Stomach (tissue), 8 donors: ENCODE measurements at regions not wholly inside any gene's neighbourhood (a gene's known extent, or its start where the extent isn't known, plus 50 kb on each side); places are given as distances from the start of the nearest gene placed in this dataset.
"Not testable (repeated sequence)": the region's sequence is repeated elsewhere in the genome, so short reads cannot be mapped to it uniquely, and the experiment has no call there.

ENCODE experiments used
- DNase-seq, 2 donors: peaks; one replicate each; pipeline versions ENCODE4 v3.0.0 to v3.0.0-alpha.2; 2013 to 2019
- H3K27ac ChIP-seq, 5 donors: fragments of 200-600 bp in 4 of 5; sonication (generic) in 4 of 5; one replicate each; pipeline ENCODE4 v1.5.1; 2013 to 2019; ENCODE audit warnings: mild to moderate bottlenecking in 1 of 5, moderate library complexity in 1 of 5
- H3K27me3 ChIP-seq, 3 donors: fragments of 200-600 bp; sonication (generic); one replicate each; pipeline ENCODE4 v1.5.1; 2017 to 2019; ENCODE audit warnings: mixed run types in 1 of 3
- H3K36me3 ChIP-seq, 4 donors: fragments of 200-600 bp; sonication (generic); 1 replicate in 3 of 4; 2 replicates in 1 of 4; pipeline ENCODE4 v1.5.1; 2016 to 2019
- H3K4me1 ChIP-seq, 4 donors: fragments of 200-600 bp; sonication (generic); one replicate each; pipeline ENCODE4 v1.5.1; 2016 to 2019
- H3K4me3 ChIP-seq, 4 donors: fragments of 200-600 bp; sonication (generic) in 3 of 4; one replicate each; pipeline ENCODE4 v1.5.1; 2016 to 2019; ENCODE audit warnings: mild to moderate bottlenecking in 1 of 4
- H3K9me3 ChIP-seq, 4 donors: fragments of 200-600 bp; sonication (generic); one replicate each; pipeline ENCODE4 v1.5.1; 2016 to 2019
- WGBS, 5 donors: extraction: QIAGEN DNeasy Blood & Tissue Kit in 3 of 5; methylation state at CpG; one replicate each; pipeline versions ENCODE4 v1.1.5 to v1.1.7; 2013 to 2018; 5-methylcytosine and 5-hydroxymethylcytosine counted together
- intact Hi-C: fragments of 100-400 bp; cut with DNase I; formaldehyde crosslinking; loops from one replicate; pipeline ENCODE4 v1.15.1; 2023; ENCODE audit warnings: low total_unique reads
- donor health status: healthy with polysubstance abuse.
- donor health status: Bipolar disorder and iron deficiency.
- donor health status: healthy.

- H3K36me3 ChIP-seq, H3K9me3 ChIP-seq, intact Hi-C loops, H3K27me3 ChIP-seq, H3K27ac ChIP-seq, DNase-seq, H3K4me3 ChIP-seq, H3K4me1 ChIP-seq: not testable (repeated sequence)
Measured at GRCh38 chr6:57708061-57708460, 390.6 kb downstream of the PRIM2 start.

DNA sequence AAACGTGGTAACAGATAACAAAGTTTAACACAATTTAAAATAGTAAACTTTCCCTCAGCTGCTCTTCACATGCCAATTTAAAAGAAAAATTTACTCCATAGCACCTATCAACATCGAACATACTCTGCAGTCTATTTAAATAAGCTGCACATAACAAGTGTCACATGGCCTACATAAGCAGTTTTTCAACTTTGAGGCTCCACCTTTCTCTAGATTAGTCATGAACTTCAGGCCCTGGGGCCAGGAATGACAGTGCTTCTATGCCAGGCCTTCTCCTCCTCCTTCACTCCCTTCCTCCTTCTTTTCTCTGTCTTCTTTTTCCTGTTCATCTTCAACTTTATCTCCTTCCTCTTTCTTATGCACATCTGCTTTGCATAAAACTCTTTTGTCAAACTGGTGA is 405.1 kb downstream of the PRIM2 start:
- H3K4me1 ChIP-seq, H3K9me3 ChIP-seq, H3K36me3 ChIP-seq, intact Hi-C loops, H3K27ac ChIP-seq, DNase-seq, H3K4me3 ChIP-seq, H3K27me3 ChIP-seq: not testable (repeated sequence)
- 50 to 76% (median 60%) methylated on average over 1 to 2 of the region's 2 CpGs for WGBS, 5 donors

GRCh38 chr6:57723815-57724401 is 406.5 kb downstream of the PRIM2 start:
- WGBS, 5 donors = 67 to 79% (median 72%) methylated on average over 10 of the region's 10 CpGs

DNA sequence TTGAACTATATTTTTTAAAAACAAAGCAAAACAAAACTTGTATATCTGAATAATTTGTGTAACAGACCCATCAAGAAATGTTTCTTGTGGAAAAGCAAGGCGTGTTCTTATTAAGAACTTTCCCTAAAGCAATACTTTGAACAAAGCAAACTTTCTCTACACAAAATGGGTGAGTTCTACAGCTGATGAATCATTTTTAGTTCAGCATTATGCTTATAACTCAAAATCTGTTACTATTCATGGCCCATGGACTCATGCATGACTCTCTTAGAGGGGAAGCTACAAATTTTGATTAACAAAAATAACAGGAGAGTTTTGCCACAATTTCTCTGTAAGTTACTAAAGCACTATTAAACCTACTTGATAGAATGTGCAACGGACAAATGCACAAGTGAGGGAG is 412.0 kb downstream of the PRIM2 start:
- H3K36me3 ChIP-seq, H3K4me3 ChIP-seq, DNase-seq, H3K9me3 ChIP-seq, H3K4me1 ChIP-seq, H3K27me3 ChIP-seq, H3K27ac ChIP-seq, intact Hi-C loops: not testable (repeated sequence)
- WGBS, 5 donors = 50 to 63% (median 54%) methylated on average over 1 of the region's 2 CpGs

More at GRCh38 chr6:57723815-57724401, 406.5 kb downstream of the PRIM2 start:
- intact Hi-C loops, DNase-seq, H3K4me3 ChIP-seq, H3K27me3 ChIP-seq, H3K36me3 ChIP-seq, H3K9me3 ChIP-seq, H3K4me1 ChIP-seq, H3K27ac ChIP-seq: not testable (repeated sequence)

DNA sequence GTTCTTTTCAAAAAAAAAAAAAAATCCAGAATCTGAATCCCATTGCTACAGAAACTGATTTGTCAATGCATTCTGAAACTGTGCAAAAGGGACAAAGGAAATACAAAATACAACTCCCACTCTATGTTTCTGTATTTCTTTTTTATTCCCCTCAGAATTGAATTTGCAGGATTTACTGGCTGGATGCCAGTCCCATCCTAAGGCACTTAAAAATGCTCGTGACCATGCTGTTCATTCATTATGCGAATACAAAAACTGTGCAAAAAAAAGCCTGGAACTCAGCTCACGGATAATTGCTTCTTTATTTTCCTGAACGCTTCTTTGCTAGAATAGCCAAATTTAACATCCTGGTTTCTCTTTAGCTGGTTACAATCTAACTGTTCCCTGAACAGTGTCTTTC is 413.3 kb downstream of the PRIM2 start:
- H3K36me3 ChIP-seq, H3K27ac ChIP-seq, H3K4me3 ChIP-seq, H3K4me1 ChIP-seq, H3K9me3 ChIP-seq, intact Hi-C loops, H3K27me3 ChIP-seq: not testable (repeated sequence)
- 63 to 72% (median 64%) methylated on average over 4 of the region's 4 CpGs for WGBS, 5 donors
- DNase-seq = peak in 1 of 2 donors; percentile 3

GRCh38 chr6:57747716-57748115 is 430.3 kb downstream of the PRIM2 start:
- H3K27me3 ChIP-seq, H3K9me3 ChIP-seq, H3K27ac ChIP-seq, intact Hi-C loops, H3K4me1 ChIP-seq, H3K36me3 ChIP-seq, H3K4me3 ChIP-seq, DNase-seq: not testable (repeated sequence)
- 81 to 89% (median 86%) methylated on average over 4 to 5 of the region's 5 CpGs for WGBS, 5 donors

DNA sequence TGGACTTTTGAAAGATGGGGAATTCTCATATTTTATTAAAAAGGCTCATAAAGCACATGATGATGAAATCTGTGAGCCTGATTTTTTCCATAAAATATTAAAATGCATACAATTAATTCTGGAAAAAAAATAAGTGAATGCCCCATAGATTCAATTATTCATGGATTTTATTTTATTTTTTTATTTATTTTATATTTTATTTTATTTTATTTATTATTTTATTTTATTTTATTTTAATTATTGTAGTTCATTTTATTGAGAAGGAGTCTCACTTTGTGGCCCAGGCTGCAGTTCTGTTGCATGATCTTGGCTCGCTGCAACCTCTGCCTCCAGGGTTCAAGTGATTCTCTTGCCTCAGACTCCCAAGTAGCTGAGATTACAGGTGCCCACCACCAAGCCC is 442.4 kb downstream of the PRIM2 start:
- DNase-seq, H3K4me1 ChIP-seq, H3K9me3 ChIP-seq, H3K4me3 ChIP-seq, intact Hi-C loops, H3K36me3 ChIP-seq, H3K27ac ChIP-seq, H3K27me3 ChIP-seq: not testable (repeated sequence)
- WGBS, 5 donors = 71 to 96% (median 86%) methylated on average over 1 of the region's 1 CpG

DNA sequence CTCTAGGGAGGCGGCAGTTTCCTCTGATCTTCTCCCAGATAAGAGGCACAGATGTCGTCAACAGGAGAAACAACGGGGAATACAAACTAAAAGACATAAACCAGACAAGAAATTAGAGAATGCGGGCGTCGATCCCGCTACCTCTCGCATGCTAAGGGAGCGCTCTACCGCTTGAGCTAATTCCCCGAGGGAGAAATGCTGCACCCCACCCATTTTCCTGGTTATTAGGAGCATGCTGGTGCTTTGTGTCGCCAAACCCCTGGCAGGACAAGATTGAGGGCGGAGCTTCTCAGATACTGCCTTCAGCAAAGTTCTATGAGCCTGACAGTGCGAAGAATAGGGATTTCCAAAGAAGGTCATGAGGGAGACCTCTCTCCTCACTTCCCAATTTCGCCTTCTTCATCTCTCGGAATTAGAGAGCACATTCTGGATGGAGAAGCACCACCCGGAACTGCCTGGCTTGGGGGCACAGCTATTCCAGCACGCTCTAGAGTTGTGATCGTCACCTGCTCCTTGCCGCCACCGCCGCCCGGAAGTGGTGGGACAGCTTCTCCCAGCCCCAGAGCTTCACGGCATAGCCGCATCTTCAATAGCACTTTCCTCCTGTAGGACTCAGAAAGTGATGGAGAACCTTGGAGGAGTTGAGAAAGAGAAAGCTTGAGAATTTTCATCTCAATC is 475.4 kb downstream of the PRIM2 start:
- H3K4me3 ChIP-seq, H3K27ac ChIP-seq, DNase-seq, H3K9me3 ChIP-seq, H3K4me1 ChIP-seq, intact Hi-C loops, H3K36me3 ChIP-seq: not testable (repeated sequence)
- WGBS, 5 donors = 4 to 9% (median 8%) methylated on average over 16 to 25 of the region's 25 CpGs
- H3K27me3 ChIP-seq = peaks cover 0 to 54% (median 6%) of the 10 kb centered on the region in 3 donors

GRCh38 chr6:57793398-57793762 is 475.9 kb downstream of the PRIM2 start:
- DNase-seq, H3K9me3 ChIP-seq, H3K36me3 ChIP-seq, H3K27ac ChIP-seq, H3K4me1 ChIP-seq, H3K4me3 ChIP-seq, intact Hi-C loops: not testable (repeated sequence)
- peaks cover 0 to 54% (median 6%) of the 10 kb centered on the region in 3 donors for H3K27me3 ChIP-seq
- 4 to 8% (median 7%) methylated on average over 9 of the region's 9 CpGs for WGBS, 5 donors

GRCh38 chr6:57799703-57800479 is 482.5 kb downstream of the PRIM2 start:
- intact Hi-C loops, H3K27ac ChIP-seq, H3K36me3 ChIP-seq: not testable (repeated sequence)
- DNase-seq = peak in 1 of 2 donors; percentile 24
- peaks cover 0 to 38% (median 17%) of the 10 kb centered on the region in 3 donors for H3K27me3 ChIP-seq
- WGBS, 5 donors = 5 to 8% (median 7%) methylated on average over 38 of the region's 38 CpGs
- H3K4me1 ChIP-seq = peaks cover 0 to 11% (median 5%) of the 10 kb centered on the region in 4 donors
- peak overlapping the region in 1 of 4 donors; percentile 22 for H3K4me3 ChIP-seq
- H3K9me3 ChIP-seq = peaks cover 0 to 18% (median 3%) of the 10 kb centered on the region in 4 donors

DNA sequence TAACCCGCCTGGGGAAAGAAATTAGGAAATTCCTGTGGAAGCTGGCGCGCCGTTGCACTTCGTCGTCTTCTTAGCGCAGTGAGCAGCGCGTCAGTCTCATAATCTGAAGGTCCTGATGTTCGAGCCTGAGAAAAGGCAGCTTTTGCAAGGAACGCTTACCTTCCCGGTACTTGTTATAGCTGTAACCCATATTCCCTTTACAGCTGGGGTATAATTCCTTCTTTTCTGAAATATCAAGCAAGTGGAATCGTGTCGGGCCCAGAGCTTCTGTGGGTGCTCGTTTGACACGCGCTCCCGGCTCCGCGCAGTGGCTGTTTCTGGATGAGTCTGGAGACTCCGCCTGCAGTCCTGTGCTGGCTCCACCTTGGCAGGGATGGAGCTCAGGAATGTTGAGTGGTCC is 491.2 kb downstream of the PRIM2 start:
- WGBS, 5 donors = 5 to 17% (median 6%) methylated on average over 16 to 21 of the region's 21 CpGs
- intact Hi-C loops, H3K4me3 ChIP-seq, H3K9me3 ChIP-seq, H3K4me1 ChIP-seq, H3K36me3 ChIP-seq, DNase-seq, H3K27ac ChIP-seq: not testable (repeated sequence)
- peaks cover 0 to 62% (median 15%) of the 10 kb centered on the region in 3 donors for H3K27me3 ChIP-seq

DNA sequence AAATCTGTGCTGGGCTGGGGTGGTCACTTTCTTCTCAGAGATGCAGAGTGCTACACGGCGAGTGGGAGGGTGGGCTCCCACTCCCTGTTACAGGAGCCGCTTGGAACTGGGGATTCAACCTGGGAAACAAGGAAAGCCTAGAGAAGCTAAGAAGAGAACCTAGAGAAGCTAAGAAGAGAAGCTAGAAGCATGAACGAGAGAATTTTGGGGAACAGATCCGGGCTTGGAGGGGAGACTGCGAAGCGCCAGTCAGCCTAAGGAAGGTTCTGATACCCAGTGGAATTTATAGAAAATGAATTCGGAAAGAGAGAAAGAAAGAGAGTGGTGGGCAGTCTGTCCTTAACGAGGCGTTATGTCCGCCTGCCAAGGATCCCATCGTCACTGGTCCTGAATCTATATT is 492.0 kb downstream of the PRIM2 start:
- H3K9me3 ChIP-seq, H3K4me1 ChIP-seq, H3K27ac ChIP-seq, DNase-seq, H3K4me3 ChIP-seq, H3K36me3 ChIP-seq, intact Hi-C loops: not testable (repeated sequence)
- peaks cover 0 to 70% (median 18%) of the 10 kb centered on the region in 3 donors for H3K27me3 ChIP-seq
- WGBS, 5 donors = 8 to 32% (median 23%) methylated on average over 10 to 12 of the region's 12 CpGs
